ENCODE measurements at regions not wholly inside any gene's neighbourhood (a gene's known extent, or its start where the extent isn't known, plus 50 kb on each side); places are given as distances from the start of the nearest gene placed in this dataset.

- no peak for DNase-seq
Observed at GRCh38 chr3:106643684-106644161, 733.5 kb upstream of the CCDC54 start.

GRCh38 chr3:106673926-106674569 lies 703.2 kb upstream of the CCDC54 start:
- no peak for DNase-seq

DNA sequence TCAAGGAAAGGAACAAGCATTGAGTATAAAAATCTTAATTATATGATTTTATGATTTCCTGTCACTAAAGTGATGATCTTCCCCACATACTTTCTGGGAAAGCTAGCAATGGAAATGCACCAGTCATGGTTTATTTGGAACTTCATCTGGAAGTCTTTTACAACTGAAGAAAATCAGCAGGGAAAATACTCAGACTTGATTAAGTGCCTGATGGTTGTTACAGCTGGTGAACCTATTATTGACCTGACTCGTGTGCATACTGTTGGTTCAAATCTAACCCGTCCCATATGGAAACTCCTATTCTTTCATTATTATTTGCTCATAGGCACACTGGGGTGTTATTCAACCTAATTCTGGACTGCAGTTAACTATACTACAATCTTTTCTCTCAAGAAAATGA lies 701.8 kb upstream of the CCDC54 start:
- no peak for DNase-seq

DNA sequence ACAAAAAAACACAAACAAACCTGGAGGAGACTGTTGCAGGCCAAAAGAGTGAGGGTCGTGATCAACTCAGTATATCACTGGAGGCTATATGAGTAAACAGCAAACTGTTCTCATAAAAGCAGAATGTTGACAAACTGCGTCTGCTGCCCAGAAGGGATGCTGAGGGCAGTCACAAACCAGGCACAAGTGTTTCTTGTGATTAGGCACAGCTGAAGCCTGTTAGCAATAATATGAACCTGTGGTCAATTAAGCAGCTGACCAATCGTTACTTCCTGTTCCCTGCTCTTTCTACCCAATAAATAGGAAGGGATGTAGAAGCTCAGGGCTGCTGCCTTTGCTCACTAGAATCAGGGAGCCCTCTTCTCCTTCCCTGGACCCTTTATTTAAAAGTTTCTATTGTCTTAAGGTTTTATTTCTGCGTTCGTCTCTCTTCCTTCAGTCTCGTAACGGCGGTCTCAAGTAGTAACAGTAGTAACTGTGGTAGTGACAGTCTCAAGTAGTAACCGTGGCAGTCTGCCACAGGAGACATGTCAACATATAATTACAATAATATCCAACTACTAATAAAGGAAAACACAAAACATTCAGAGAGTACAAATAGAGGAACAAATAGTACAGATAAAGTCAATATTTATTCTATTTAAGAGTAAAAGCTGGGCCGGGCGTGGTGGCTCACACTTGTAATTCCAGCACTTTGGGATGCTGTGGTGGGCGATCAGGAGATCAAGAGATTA lies 698.4 kb upstream of the CCDC54 start:
- DNase-seq, result no peak

- no peak for DNase-seq
Observed at GRCh38 chr3:106683953-106684620, 693.2 kb upstream of the CCDC54 start.

DNA sequence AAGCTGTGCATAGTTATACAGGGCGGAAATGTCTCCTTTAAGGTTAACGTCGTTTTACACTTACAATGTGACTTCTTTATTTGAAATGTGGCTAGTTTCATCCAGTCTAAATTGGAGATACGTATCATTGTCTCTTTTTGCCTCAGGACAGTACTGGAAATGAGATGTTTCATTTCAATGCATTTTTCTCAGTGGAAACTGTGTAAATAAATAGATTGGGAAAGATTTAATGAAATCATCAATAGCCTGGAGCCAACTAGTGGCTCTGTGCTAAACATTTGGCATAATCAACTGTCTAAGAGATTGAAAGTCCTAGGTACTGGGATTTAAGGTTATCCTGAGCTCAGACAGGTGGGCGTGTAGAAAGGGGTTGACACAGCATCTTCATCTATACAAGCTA lies 691.5 kb upstream of the CCDC54 start:
- no peak for DNase-seq

DNA sequence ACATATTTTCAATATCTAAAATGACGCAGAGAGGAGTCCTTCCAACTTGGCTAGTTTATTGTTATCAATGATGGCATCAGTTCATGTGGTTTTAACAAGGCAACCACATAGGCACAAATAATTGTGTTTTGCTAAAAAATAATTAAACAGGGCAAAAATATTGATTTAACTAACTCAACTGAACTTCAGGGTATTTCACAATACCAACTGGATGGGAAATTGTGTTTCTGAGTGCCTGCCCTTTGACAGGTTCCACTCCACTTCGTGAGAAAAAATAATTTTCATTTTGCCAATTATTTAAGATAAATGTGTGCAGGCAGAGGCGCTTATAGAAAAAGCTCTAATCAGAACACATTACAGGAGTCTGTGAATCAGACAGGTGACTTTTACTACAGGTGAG lies 689.3 kb upstream of the CCDC54 start:
- DNase-seq, result no peak

DNA sequence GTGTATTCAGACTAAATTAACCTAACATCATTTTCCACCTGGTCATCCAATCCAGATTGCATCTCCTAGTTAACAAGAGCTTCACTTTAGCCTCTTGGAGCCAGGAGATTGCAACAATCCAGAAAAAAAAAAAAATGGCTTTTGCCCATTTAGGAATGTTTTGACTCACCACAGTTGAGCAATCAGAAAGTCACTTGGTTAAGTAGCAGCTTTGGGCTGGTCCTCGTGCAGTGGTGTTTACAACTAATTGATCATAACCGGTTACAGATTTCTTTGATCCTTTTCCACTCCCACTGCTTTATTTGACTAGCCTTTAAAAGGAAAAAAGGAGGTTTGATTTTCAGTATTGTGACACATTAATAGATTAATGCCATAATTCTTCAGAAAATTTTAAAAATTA lies 688.8 kb upstream of the CCDC54 start:
- DNase-seq, result no peak

GRCh38 chr3:106691476-106691875 lies 685.8 kb upstream of the CCDC54 start:
- no peak for DNase-seq

DNA sequence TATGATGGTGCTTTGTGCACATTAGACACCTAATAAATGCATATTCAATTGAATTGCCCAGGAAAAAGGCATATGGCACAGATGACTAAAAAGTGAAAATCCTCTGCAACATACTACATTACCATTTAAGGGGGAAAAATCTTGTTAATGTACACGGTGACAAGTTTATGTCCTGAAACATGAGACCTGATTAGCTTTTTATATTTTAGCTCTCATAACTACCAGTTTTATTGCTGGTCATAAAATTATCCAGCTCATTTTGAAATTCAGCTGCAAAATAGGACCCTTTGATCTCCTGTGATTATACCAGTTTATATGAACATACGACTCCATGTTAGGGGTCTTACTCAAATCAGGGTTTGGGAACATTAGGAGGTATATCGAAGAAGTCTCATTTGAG lies 684.6 kb upstream of the CCDC54 start:
- DNase-seq, result no peak

DNA sequence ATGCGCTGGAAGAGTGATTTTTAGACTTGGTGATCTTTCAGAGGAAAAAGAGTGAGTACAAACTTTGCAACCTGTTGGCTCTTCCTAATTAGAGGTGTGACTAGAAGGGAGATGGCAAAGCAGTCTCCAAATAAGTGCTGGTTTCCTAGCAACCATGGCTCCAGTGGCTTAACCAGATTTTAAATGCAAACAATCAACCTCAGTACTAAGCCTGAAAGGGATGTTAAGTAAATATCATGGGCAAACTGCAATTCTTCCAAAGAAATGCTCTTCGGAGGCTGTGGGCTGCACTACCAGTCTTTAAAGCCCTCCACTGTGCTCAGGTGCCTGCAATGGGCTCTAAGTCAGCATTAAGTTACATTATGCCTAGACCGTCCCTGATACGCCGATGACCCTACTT lies 678.1 kb upstream of the CCDC54 start:
- DNase-seq, result no peak

DNA sequence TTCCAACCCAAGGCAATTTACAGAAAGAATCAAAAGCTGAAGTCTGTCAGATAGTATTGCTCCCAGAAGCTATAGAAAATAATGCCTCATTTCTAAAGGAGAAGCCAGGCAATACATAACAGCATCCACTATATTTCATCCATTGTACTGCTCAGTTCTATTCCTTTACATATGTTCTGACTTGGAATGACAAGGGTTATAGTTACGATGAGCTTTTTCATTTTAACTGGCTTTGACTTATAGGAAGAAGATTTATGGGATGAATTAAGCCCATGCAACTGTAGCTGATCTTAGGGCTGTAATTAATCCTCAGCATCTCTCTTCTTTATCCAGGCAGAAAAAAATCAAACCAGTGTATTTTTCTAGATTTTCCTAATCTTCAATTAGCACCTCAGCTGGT lies 676.3 kb upstream of the CCDC54 start:
- no peak for DNase-seq

DNA sequence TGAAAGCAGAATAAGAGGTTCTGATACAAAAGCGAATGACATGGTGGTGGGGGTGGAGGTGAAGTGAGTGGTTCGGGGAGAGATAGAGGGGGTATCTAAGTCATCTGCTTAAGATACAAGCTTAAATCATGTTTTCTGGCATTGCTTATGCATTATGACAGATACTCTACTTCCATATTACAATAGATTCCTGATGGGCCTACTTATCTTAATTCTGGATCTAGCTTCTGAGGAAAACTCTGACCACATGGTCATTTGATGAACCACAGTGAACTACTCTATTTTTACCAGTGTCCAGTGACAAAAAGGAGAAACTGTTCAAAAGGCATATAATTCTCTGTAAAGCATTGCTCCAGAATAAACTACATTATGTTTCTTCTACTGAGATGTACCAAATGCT lies 673.7 kb upstream of the CCDC54 start:
- no peak for DNase-seq

GRCh38 chr3:106707347-106707746 lies 669.9 kb upstream of the CCDC54 start:
- no peak for DNase-seq

DNA sequence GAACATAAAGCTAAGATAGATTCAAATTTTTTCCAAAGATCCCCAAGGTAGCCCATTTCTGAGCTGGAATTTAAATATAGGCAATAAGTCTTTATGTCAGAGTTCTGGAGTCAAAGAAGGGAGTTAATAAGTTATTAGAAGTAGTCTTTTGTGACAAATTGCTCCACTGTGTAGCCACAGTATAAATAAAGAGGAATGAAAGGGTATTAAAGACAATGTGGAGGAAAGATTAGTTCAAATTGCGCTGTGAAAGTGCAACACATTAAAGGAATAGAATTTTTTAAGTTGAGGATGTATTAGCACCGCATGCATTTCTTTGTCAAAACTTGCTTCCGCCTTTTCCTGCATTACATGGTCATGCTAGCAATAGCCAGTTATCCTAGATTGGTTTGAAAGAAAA lies 666.6 kb upstream of the CCDC54 start:
- DNase-seq, result no peak

DNA sequence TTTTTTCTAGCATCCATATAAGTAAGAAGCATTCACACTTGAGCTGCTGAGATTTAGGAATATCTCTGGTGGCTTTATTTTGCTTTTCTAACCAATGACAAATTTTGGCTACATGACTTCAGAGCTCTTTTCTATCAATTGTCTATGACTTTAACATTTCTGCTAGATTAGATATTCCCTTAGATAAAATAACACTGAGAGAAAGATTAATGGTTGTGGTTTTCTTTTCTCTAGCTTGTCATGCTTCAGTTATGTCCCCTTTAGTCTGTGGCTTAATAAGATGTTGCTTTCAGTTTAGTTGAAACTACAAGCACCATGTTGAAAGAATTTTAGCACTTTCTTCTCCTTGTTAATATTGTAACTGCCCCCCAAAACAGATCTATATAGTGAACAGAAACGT lies 665.6 kb upstream of the CCDC54 start:
- DNase-seq, result no peak

GRCh38 chr3:106714400-106714799 lies 662.8 kb upstream of the CCDC54 start:
- no peak for DNase-seq

- no peak for DNase-seq
Observed at GRCh38 chr3:106715286-106715685, 662.0 kb upstream of the CCDC54 start.

GRCh38 chr3:106717178-106717780 lies 660.0 kb upstream of the CCDC54 start:
- no peak for DNase-seq

DNA sequence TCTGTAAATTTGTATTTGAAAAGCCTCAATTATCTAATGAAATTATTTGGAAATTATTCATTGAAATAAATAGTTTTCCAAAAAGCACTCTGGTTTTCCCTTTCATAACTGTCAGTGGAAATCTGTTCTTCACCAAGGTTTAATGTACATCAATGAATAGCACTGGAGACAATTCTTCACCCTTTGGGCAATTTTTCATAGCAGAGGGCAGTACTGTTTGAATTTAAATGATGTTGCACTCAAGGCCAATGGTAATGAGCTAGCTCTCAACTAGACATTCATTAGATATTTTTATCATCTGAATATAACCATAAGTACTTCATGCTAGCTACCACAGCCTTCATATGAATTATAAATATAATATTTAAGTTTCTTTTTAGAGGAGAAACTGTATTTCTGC lies 658.2 kb upstream of the CCDC54 start:
- no peak for DNase-seq

- DNase-seq, result no peak
Observed at GRCh38 chr3:106719583-106719982, 657.7 kb upstream of the CCDC54 start.

- DNase-seq, result no peak
Observed at GRCh38 chr3:106720510-106720909, 656.7 kb upstream of the CCDC54 start.

GRCh38 chr3:106725566-106725965 lies 651.7 kb upstream of the CCDC54 start:
- no peak for DNase-seq
